BLaER1 treated with 17β-estradiol and CSF1 and Interleukin-3, amounts not matched to agents 10 nM and 100 nM (cell line): ENCODE measurements at regions not wholly inside any gene's neighbourhood (a gene's known extent, or its start where the extent isn't known, plus 50 kb on each side); places are given as distances from the start of the nearest gene placed in this dataset.
"Not testable (repeated sequence)": the region's sequence is repeated elsewhere in the genome, so short reads cannot be mapped to it uniquely, and the experiment has no call there.

ENCODE experiments used
- H3K27ac ChIP-seq, 11 experiments: shearing (Covaris generic); formaldehyde crosslinking; 2 replicates each; pipeline ENCODE4 v1.8.1; 2022
- H3K27me3 ChIP-seq, 11 experiments: shearing (Covaris generic); formaldehyde crosslinking; 2 replicates each; pipeline ENCODE4 v1.8.1; 2022
- H3K36me3 ChIP-seq, 11 experiments: shearing (Covaris generic); formaldehyde crosslinking; 2 replicates each; pipeline ENCODE4 v1.8.1; 2022
- H3K4me1 ChIP-seq, 10 experiments: shearing (Covaris generic); formaldehyde crosslinking; 2 replicates each; pipeline ENCODE4 v1.8.1; 2022
- H3K4me2 ChIP-seq, 11 experiments: shearing (Covaris generic); formaldehyde crosslinking; 2 replicates each; pipeline ENCODE4 v1.8.1; 2022
- H3K4me3 ChIP-seq, 10 experiments: shearing (Covaris generic); formaldehyde crosslinking; 2 replicates each; pipeline ENCODE4 v1.8.1; 2022
- H3K9ac ChIP-seq, 11 experiments: shearing (Covaris generic); formaldehyde crosslinking; 2 replicates each; pipeline ENCODE4 v1.8.1; 2022
- H3K9me3 ChIP-seq, 11 experiments: shearing (Covaris generic); formaldehyde crosslinking; replicated peaks in 1 of 11; 2 replicates each; pipeline ENCODE4 v1.8.1; 2022
- H4K20me1 ChIP-seq, 11 experiments: shearing (Covaris generic); formaldehyde crosslinking; 2 replicates each; pipeline ENCODE4 v1.8.1; 2022
- Cebpa-rat ChIP-seq, 11 experiments: shearing (Covaris generic); IDR thresholded peaks; 2 replicates each; pipeline ENCODE4 v1.8.1; 2022

GRCh38 chr5:30156156-30156555 is 1037.3 kb upstream of the CDH6 start:
- Histone ChIP-seq H4K20me1 (no peaks in the 10 kb centered on the region), H3K27me3 (no peaks in the 10 kb centered on the region), H3K36me3 (no peaks in the 10 kb centered on the region), H3K9me3 (no peaks in the 10 kb centered on the region), H3K4me2 (no peak overlapping the region), H3K4me1 (no peaks in the 10 kb centered on the region), H3K9ac (no peak overlapping the region), H3K27ac (no peak overlapping the region), H3K4me3 (no peak overlapping the region)
- TF ChIP-seq Cebpa-rat (IDR thresholded peaks at IDR 0.05): no peak

GRCh38 chr5:30152431-30152830 is 1041.1 kb upstream of the CDH6 start:
- H4K20me1 ChIP-seq: no peaks in the 10 kb centered on the region
- no peaks in the 10 kb centered on the region for H3K27me3 ChIP-seq
- H3K9ac ChIP-seq: no peak overlapping the region
- no peak for TF ChIP-seq Cebpa-rat (IDR thresholded peaks at IDR 0.05)
- H3K4me2 ChIP-seq: no peak overlapping the region
- H3K4me3 ChIP-seq: no peak overlapping the region
- no peaks in the 10 kb centered on the region for H3K9me3 ChIP-seq
- no peaks in the 10 kb centered on the region for H3K4me1 ChIP-seq
- H3K36me3 ChIP-seq: no peaks in the 10 kb centered on the region
- no peak overlapping the region for H3K27ac ChIP-seq

DNA sequence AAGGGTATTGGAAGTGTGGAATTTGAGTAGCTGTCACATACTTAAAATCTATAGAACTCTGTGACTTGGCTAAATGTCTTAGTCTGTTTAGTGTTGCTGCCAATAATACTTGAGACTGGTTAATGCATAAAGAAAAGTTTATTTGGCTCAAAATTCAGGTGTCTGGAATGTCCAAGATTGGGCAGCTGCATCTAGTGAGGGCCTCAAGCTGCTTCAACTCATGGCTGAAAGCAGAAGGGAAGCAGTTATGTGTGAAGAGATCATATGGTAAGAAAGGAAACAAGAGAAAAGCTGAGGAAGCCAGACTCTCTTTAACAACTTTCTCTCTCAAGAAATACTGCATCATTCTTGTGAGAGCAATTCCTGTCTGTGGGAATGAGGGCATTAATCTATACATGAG is 1043.3 kb upstream of the CDH6 start:
- TF ChIP-seq Cebpa-rat (IDR thresholded peaks at IDR 0.05): no peak
- no peaks in the 10 kb centered on the region for H4K20me1 ChIP-seq
- H3K36me3 ChIP-seq: no peaks in the 10 kb centered on the region
- no peak overlapping the region for H3K4me2 ChIP-seq
- H3K4me3 ChIP-seq: no peak overlapping the region
- H3K9ac ChIP-seq: no peak overlapping the region
- H3K4me1 ChIP-seq: no peaks in the 10 kb centered on the region
- H3K9me3 ChIP-seq: no peaks in the 10 kb centered on the region
- H3K27me3 ChIP-seq: no peaks in the 10 kb centered on the region
- no peak overlapping the region for H3K27ac ChIP-seq

- no peaks in the 10 kb centered on the region for H3K36me3 ChIP-seq
- no peak overlapping the region for H3K4me3 ChIP-seq
- H3K4me1 ChIP-seq: no peaks in the 10 kb centered on the region
- no peak overlapping the region for H3K4me2 ChIP-seq
- TF ChIP-seq Cebpa-rat (IDR thresholded peaks at IDR 0.05): no peak
- no peaks in the 10 kb centered on the region for H3K27me3 ChIP-seq
- H3K27ac ChIP-seq: no peak overlapping the region
- no peak overlapping the region for H3K9ac ChIP-seq
- H3K9me3 ChIP-seq: no peaks in the 10 kb centered on the region
- no peaks in the 10 kb centered on the region for H4K20me1 ChIP-seq
These were observed 1044.0 kb upstream of the CDH6 start for GRCh38 chr5:30149526-30149925.

- Histone ChIP-seq H3K9me3 (peaks cover 1 to 10% (median 4%) of the 10 kb centered on the region in 11 experiments; a peak in 21 of 22 replicates), H3K27me3 (no peaks in the 10 kb centered on the region), H3K4me1 (no peaks in the 10 kb centered on the region), H3K36me3 (no peaks in the 10 kb centered on the region), H3K4me3 (no peak overlapping the region), H3K9ac (no peak overlapping the region), H3K27ac (no peak overlapping the region), H3K4me2 (no peak overlapping the region), H4K20me1 (no peaks in the 10 kb centered on the region)
- no peak for TF ChIP-seq Cebpa-rat (IDR thresholded peaks at IDR 0.05)
These were observed 1045.5 kb upstream of the CDH6 start for GRCh38 chr5:30147976-30148375.

DNA sequence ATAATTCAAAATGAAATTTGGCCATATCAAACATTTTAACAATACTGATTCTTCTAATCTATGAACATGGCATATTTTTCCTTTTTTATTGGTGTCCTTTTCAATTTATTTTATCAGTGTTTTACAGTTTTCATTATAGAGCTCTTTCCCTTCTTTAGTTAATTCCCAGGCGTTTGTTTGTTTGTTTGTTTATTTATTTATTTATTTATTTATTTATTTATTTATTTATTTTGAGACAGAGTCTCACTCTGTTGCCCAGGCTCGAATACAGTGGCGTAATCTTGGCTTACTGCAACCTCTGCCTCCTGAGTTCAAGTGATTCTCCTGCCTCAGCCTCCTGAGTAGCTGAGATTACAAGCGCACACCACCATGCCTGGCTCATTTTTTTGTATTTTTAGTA is 1049.4 kb upstream of the CDH6 start:
- not testable (repeated sequence) for H3K36me3 ChIP-seq, H3K4me2 ChIP-seq, H3K4me3 ChIP-seq, H3K4me1 ChIP-seq, H3K27ac ChIP-seq, H3K9ac ChIP-seq, H3K27me3 ChIP-seq, H4K20me1 ChIP-seq
- H3K9me3 ChIP-seq: peaks cover 11 to 23% (median 15%) of the 10 kb centered on the region in 11 experiments; a peak in 21 of 22 replicates

- H3K9ac ChIP-seq: no peak overlapping the region
- no peaks in the 10 kb centered on the region for H4K20me1 ChIP-seq
- no peak overlapping the region for H3K27ac ChIP-seq
- no peak overlapping the region for H3K4me3 ChIP-seq
- peaks cover 11 to 23% (median 15%) of the 10 kb centered on the region in 11 experiments; a peak in 21 of 22 replicates for H3K9me3 ChIP-seq
- H3K4me2 ChIP-seq: no peak overlapping the region
- H3K36me3 ChIP-seq: no peaks in the 10 kb centered on the region
- no peaks in the 10 kb centered on the region for H3K4me1 ChIP-seq
- TF ChIP-seq Cebpa-rat (IDR thresholded peaks at IDR 0.05): no peak
- H3K27me3 ChIP-seq: no peaks in the 10 kb centered on the region
These were observed 1051.1 kb upstream of the CDH6 start for GRCh38 chr5:30142432-30142831.

- Histone ChIP-seq H4K20me1 (no peaks in the 10 kb centered on the region), H3K36me3 (no peaks in the 10 kb centered on the region), H3K9ac (no peak overlapping the region), H3K27ac (no peak overlapping the region), H3K4me2 (no peak overlapping the region), H3K9me3 (no peaks in the 10 kb centered on the region), H3K4me1 (no peaks in the 10 kb centered on the region), H3K27me3 (no peaks in the 10 kb centered on the region), H3K4me3 (no peak overlapping the region)
- TF ChIP-seq Cebpa-rat (IDR thresholded peaks at IDR 0.05): no peak
These were observed 1072.4 kb upstream of the CDH6 start for GRCh38 chr5:30121043-30121442.

- Histone ChIP-seq H3K27ac (no peak overlapping the region), H3K4me1 (no peaks in the 10 kb centered on the region)
These were observed 1076.4 kb upstream of the CDH6 start for GRCh38 chr5:30117135-30117534.

GRCh38 chr5:30113542-30113941 is 1079.9 kb upstream of the CDH6 start:
- H3K4me2 ChIP-seq: no peak overlapping the region
- no peaks in the 10 kb centered on the region for H4K20me1 ChIP-seq
- H3K36me3 ChIP-seq: no peaks in the 10 kb centered on the region

More at GRCh38 chr5:30117135-30117534, 1076.4 kb upstream of the CDH6 start:
- Histone ChIP-seq H4K20me1 (no peaks in the 10 kb centered on the region), H3K36me3 (no peaks in the 10 kb centered on the region), H3K4me3 (no peak overlapping the region), H3K4me2 (no peak overlapping the region), H3K9ac (no peak overlapping the region), H3K9me3 (no peaks in the 10 kb centered on the region), H3K27me3 (no peaks in the 10 kb centered on the region)
- TF ChIP-seq Cebpa-rat (IDR thresholded peaks at IDR 0.05): no peak

GRCh38 chr5:30112867-30113266 is 1080.6 kb upstream of the CDH6 start:
- no peak overlapping the region for H3K4me2 ChIP-seq
- H4K20me1 ChIP-seq: no peaks in the 10 kb centered on the region
- TF ChIP-seq Cebpa-rat (IDR thresholded peaks at IDR 0.05): no peak
- H3K27me3 ChIP-seq: no peaks in the 10 kb centered on the region
- no peak overlapping the region for H3K27ac ChIP-seq
- H3K36me3 ChIP-seq: no peaks in the 10 kb centered on the region
- H3K9ac ChIP-seq: no peak overlapping the region
- no peaks in the 10 kb centered on the region for H3K9me3 ChIP-seq
- H3K4me1 ChIP-seq: no peaks in the 10 kb centered on the region
- no peak overlapping the region for H3K4me3 ChIP-seq

More at GRCh38 chr5:30113542-30113941, 1079.9 kb upstream of the CDH6 start:
- H3K9ac ChIP-seq: no peak overlapping the region
- H3K27me3 ChIP-seq: no peaks in the 10 kb centered on the region
- TF ChIP-seq Cebpa-rat (IDR thresholded peaks at IDR 0.05): no peak
- no peaks in the 10 kb centered on the region for H3K4me1 ChIP-seq
- no peaks in the 10 kb centered on the region for H3K9me3 ChIP-seq
- H3K4me3 ChIP-seq: no peak overlapping the region
- no peak overlapping the region for H3K27ac ChIP-seq
